HG03469 (cell line): ENCODE measurements at regions not wholly inside any gene's neighbourhood (a gene's known extent, or its start where the extent isn't known, plus 50 kb on each side); places are given as distances from the start of the nearest gene placed in this dataset.
"Not testable (repeated sequence)": the region's sequence is repeated elsewhere in the genome, so short reads cannot be mapped to it uniquely, and the experiment has no call there.

Experiments
- ATAC-seq: cut with Tn5 transposase; IDR thresholded peaks from one replicate; pipeline ENCODE4 v1.9.1; 2021; ENCODE audit warnings: mild to moderate bottlenecking, moderate library complexity, moderate number of reproducible peaks; ENCODE audit not compliant: unreplicated experiment

GRCh38 chr12:46711756-46712155 lies 114.0 kb downstream of the SLC38A4 start:
- ATAC-seq = no peak

GRCh38 chr12:46710125-46710743 lies 115.6 kb downstream of the SLC38A4 start:
- ATAC-seq = no peak

GRCh38 chr12:46702581-46703344 lies 123.0 kb downstream of the SLC38A4 start:
- ATAC-seq = no peak

GRCh38 chr12:46701356-46701755 lies 124.4 kb downstream of the SLC38A4 start:
- ATAC-seq = no peak

GRCh38 chr12:46699986-46700385 lies 125.8 kb downstream of the SLC38A4 start:
- no peak for ATAC-seq

GRCh38 chr12:46698003-46698402 lies 127.8 kb downstream of the SLC38A4 start:
- ATAC-seq = no peak

GRCh38 chr12:46693518-46693917 lies 132.3 kb downstream of the SLC38A4 start:
- no peak for ATAC-seq

- ATAC-seq = no peak
Measured at GRCh38 chr12:46693034-46693433, 132.8 kb downstream of the SLC38A4 start.

GRCh38 chr12:46692606-46693005 lies 133.2 kb downstream of the SLC38A4 start:
- ATAC-seq = no peak

GRCh38 chr12:46686267-46686942 lies 139.4 kb downstream of the SLC38A4 start:
- no peak for ATAC-seq

GRCh38 chr12:46684243-46684642 lies 141.6 kb downstream of the SLC38A4 start:
- not testable (repeated sequence) for ATAC-seq

GRCh38 chr12:46682148-46682547 lies 143.6 kb downstream of the SLC38A4 start:
- no peak for ATAC-seq

GRCh38 chr12:46680506-46680905 lies 145.3 kb downstream of the SLC38A4 start:
- ATAC-seq = no peak

- no peak for ATAC-seq
Measured at GRCh38 chr12:46679754-46680153, 146.0 kb downstream of the SLC38A4 start.

- ATAC-seq = no peak
Measured at GRCh38 chr12:46678426-46678825, 147.4 kb downstream of the SLC38A4 start.

- ATAC-seq = no peak
Measured at GRCh38 chr12:46677749-46678148, 148.0 kb downstream of the SLC38A4 start.

GRCh38 chr12:46676797-46677520 lies 148.8 kb downstream of the SLC38A4 start:
- no peak for ATAC-seq

- no peak for ATAC-seq
Measured at GRCh38 chr12:46676396-46676795, 149.4 kb downstream of the SLC38A4 start.

GRCh38 chr12:46675736-46676135 lies 150.1 kb downstream of the SLC38A4 start:
- no peak for ATAC-seq

- ATAC-seq = no peak
Measured at GRCh38 chr12:46674800-46675199, 151.0 kb downstream of the SLC38A4 start.

GRCh38 chr12:46674129-46674528 lies 151.7 kb downstream of the SLC38A4 start:
- no peak for ATAC-seq
